ENCODE measurements at regions not wholly inside any gene's neighbourhood (a gene's known extent, or its start where the extent isn't known, plus 50 kb on each side); places are given as distances from the start of the nearest gene placed in this dataset.

DNA sequence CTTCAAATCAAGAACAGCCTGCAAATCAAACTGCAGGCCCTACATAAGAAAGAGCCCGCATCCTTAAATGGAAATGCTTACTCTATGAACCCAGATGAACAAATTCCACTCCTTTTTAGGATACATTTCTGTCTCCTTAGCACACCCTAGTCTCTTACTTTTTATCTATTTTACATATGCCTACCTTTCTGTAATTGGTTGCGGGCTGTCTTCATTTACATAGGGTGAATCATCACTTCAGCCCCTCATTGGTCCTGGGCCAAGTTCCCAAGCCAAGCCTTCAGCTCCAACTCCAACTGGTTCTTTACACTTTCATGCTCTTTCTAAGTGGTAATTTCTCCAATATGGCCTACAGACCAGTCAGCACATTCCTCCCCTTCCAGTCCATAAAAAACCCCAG is 219.3 kb downstream of the TRAM1L1 start:
- TF ChIP-seq, protein P1, sequence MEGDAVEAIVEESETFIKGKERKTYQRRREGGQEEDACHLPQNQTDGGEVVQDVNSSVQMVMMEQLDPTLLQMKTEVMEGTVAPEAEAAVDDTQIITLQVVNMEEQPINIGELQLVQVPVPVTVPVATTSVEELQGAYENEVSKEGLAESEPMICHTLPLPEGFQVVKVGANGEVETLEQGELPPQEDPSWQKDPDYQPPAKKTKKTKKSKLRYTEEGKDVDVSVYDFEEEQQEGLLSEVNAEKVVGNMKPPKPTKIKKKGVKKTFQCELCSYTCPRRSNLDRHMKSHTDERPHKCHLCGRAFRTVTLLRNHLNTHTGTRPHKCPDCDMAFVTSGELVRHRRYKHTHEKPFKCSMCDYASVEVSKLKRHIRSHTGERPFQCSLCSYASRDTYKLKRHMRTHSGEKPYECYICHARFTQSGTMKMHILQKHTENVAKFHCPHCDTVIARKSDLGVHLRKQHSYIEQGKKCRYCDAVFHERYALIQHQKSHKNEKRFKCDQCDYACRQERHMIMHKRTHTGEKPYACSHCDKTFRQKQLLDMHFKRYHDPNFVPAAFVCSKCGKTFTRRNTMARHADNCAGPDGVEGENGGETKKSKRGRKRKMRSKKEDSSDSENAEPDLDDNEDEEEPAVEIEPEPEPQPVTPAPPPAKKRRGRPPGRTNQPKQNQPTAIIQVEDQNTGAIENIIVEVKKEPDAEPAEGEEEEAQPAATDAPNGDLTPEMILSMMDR (conservative IDR thresholded peaks at IDR 0.05; ENCODE audit: low read depth in 2 of 2): no peak
- TF ChIP-seq EZH2 (IDR thresholded peaks at IDR 0.05; ENCODE audit: low read depth, unreplicated experiment) (no peak), POLR2AphosphoS5 (IDR thresholded peaks at IDR 0.05; ENCODE audit: low read depth) (no peak), EZH2phosphoT487 (IDR thresholded peaks at IDR 0.05; ENCODE audit: unreplicated experiment) (no peak), CREB1 (CRISPR knock-in tag; IDR thresholded peaks at IDR 0.05; ENCODE audit: low read depth) (no peak), STAT1 (IDR thresholded peaks at IDR 0.05; ENCODE audit: unreplicated experiment) (no peak)
- TF ChIP-seq, protein P2, sequence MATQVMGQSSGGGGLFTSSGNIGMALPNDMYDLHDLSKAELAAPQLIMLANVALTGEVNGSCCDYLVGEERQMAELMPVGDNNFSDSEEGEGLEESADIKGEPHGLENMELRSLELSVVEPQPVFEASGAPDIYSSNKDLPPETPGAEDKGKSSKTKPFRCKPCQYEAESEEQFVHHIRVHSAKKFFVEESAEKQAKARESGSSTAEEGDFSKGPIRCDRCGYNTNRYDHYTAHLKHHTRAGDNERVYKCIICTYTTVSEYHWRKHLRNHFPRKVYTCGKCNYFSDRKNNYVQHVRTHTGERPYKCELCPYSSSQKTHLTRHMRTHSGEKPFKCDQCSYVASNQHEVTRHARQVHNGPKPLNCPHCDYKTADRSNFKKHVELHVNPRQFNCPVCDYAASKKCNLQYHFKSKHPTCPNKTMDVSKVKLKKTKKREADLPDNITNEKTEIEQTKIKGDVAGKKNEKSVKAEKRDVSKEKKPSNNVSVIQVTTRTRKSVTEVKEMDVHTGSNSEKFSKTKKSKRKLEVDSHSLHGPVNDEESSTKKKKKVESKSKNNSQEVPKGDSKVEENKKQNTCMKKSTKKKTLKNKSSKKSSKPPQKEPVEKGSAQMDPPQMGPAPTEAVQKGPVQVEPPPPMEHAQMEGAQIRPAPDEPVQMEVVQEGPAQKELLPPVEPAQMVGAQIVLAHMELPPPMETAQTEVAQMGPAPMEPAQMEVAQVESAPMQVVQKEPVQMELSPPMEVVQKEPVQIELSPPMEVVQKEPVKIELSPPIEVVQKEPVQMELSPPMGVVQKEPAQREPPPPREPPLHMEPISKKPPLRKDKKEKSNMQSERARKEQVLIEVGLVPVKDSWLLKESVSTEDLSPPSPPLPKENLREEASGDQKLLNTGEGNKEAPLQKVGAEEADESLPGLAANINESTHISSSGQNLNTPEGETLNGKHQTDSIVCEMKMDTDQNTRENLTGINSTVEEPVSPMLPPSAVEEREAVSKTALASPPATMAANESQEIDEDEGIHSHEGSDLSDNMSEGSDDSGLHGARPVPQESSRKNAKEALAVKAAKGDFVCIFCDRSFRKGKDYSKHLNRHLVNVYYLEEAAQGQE (IDR thresholded peaks at IDR 0.05; ENCODE audit: unreplicated experiment): no peak
- TF ChIP-seq, protein P3, sequence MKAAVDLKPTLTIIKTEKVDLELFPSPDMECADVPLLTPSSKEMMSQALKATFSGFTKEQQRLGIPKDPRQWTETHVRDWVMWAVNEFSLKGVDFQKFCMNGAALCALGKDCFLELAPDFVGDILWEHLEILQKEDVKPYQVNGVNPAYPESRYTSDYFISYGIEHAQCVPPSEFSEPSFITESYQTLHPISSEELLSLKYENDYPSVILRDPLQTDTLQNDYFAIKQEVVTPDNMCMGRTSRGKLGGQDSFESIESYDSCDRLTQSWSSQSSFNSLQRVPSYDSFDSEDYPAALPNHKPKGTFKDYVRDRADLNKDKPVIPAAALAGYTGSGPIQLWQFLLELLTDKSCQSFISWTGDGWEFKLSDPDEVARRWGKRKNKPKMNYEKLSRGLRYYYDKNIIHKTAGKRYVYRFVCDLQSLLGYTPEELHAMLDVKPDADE (IDR thresholded peaks at IDR 0.05): no peak

Measured in GM23338 (cell line).